Skeletal muscle cell (primary cell): ENCODE measurements at regions not wholly inside any gene's neighbourhood (a gene's known extent, or its start where the extent isn't known, plus 50 kb on each side); places are given as distances from the start of the nearest gene placed in this dataset.
A peak's percentile ranks its signal among the peaks of the same experiment; 100 is the strongest.
"Not testable (repeated sequence)": the region's sequence is repeated elsewhere in the genome, so short reads cannot be mapped to it uniquely, and the experiment has no call there.

Source experiments
- DNase-seq: peaks from one replicate; pipeline ENCODE4 v3.0.0-alpha.2; 2010; ENCODE audit warnings: low read depth
- H3K4me3 ChIP-seq: 2 replicates; pipeline ENCODE4 v1.5.1; 2011; ENCODE audit warnings: low read depth, mild to moderate bottlenecking, control low read depth, low read length, moderate library complexity

- no peak for DNase-seq
These were observed 149.7 kb upstream of the ZNF366 start for GRCh38 chr5:72656756-72657513.

GRCh38 chr5:72656331-72656730 is 149.1 kb upstream of the ZNF366 start:
- no peak overlapping the region for H3K4me3 ChIP-seq
- DNase-seq = no peak

More at GRCh38 chr5:72656756-72657513, 149.7 kb upstream of the ZNF366 start:
- no peak overlapping the region for H3K4me3 ChIP-seq

GRCh38 chr5:72654231-72654630 is 147.0 kb upstream of the ZNF366 start:
- no peak overlapping the region for H3K4me3 ChIP-seq
- DNase-seq = no peak

GRCh38 chr5:72653586-72653985 is 146.4 kb upstream of the ZNF366 start:
- DNase-seq = no peak
- no peak overlapping the region for H3K4me3 ChIP-seq

- no peak for DNase-seq
- H3K4me3 ChIP-seq = no peak overlapping the region
These were observed 144.6 kb upstream of the ZNF366 start for GRCh38 chr5:72651779-72652178.

GRCh38 chr5:72651109-72651508 is 143.9 kb upstream of the ZNF366 start:
- no peak for DNase-seq
- H3K4me3 ChIP-seq = no peak overlapping the region

GRCh38 chr5:72649449-72649848 is 142.2 kb upstream of the ZNF366 start:
- no peak overlapping the region for H3K4me3 ChIP-seq
- no peak for DNase-seq

GRCh38 chr5:72648480-72648879 is 141.3 kb upstream of the ZNF366 start:
- no peak overlapping the region for H3K4me3 ChIP-seq
- DNase-seq = no peak

- DNase-seq = no peak
- H3K4me3 ChIP-seq = no peak overlapping the region
These were observed 140.6 kb upstream of the ZNF366 start for GRCh38 chr5:72647806-72648205.

- no peak overlapping the region for H3K4me3 ChIP-seq
- DNase-seq = no peak
These were observed 139.1 kb upstream of the ZNF366 start for GRCh38 chr5:72646246-72646866.

- no peak for DNase-seq
- no peak overlapping the region for H3K4me3 ChIP-seq
These were observed 138.0 kb upstream of the ZNF366 start for GRCh38 chr5:72645064-72645846.

GRCh38 chr5:72644296-72644695 is 137.1 kb upstream of the ZNF366 start:
- no peak overlapping the region for H3K4me3 ChIP-seq
- no peak for DNase-seq

- DNase-seq = no peak
- no peak overlapping the region for H3K4me3 ChIP-seq
These were observed 134.0 kb upstream of the ZNF366 start for GRCh38 chr5:72641164-72641563.

- DNase-seq = no peak
- no peak overlapping the region for H3K4me3 ChIP-seq
These were observed 129.8 kb upstream of the ZNF366 start for GRCh38 chr5:72637058-72637457.

- DNase-seq, H3K4me3 ChIP-seq: not testable (repeated sequence)
These were observed 129.4 kb upstream of the ZNF366 start for GRCh38 chr5:72636565-72636964.

- H3K4me3 ChIP-seq = no peak overlapping the region
- DNase-seq = no peak
These were observed 127.2 kb upstream of the ZNF366 start for GRCh38 chr5:72634444-72634843.

GRCh38 chr5:72633649-72634048 is 126.4 kb upstream of the ZNF366 start:
- DNase-seq = peak; percentile 75

GRCh38 chr5:72633041-72633445 is 125.8 kb upstream of the ZNF366 start:
- DNase-seq = no peak
- H3K4me3 ChIP-seq = no peak overlapping the region

More at GRCh38 chr5:72633649-72634048, 126.4 kb upstream of the ZNF366 start:
- H3K4me3 ChIP-seq = no peak overlapping the region

GRCh38 chr5:72630721-72631120 is 123.5 kb upstream of the ZNF366 start:
- no peak overlapping the region for H3K4me3 ChIP-seq
- DNase-seq = no peak

GRCh38 chr5:72630081-72630480 is 122.9 kb upstream of the ZNF366 start:
- DNase-seq = no peak
- no peak overlapping the region for H3K4me3 ChIP-seq
